ENCODE measurements at regions not wholly inside any gene's neighbourhood (a gene's known extent, or its start where the extent isn't known, plus 50 kb on each side); places are given as distances from the start of the nearest gene placed in this dataset.

DNA sequence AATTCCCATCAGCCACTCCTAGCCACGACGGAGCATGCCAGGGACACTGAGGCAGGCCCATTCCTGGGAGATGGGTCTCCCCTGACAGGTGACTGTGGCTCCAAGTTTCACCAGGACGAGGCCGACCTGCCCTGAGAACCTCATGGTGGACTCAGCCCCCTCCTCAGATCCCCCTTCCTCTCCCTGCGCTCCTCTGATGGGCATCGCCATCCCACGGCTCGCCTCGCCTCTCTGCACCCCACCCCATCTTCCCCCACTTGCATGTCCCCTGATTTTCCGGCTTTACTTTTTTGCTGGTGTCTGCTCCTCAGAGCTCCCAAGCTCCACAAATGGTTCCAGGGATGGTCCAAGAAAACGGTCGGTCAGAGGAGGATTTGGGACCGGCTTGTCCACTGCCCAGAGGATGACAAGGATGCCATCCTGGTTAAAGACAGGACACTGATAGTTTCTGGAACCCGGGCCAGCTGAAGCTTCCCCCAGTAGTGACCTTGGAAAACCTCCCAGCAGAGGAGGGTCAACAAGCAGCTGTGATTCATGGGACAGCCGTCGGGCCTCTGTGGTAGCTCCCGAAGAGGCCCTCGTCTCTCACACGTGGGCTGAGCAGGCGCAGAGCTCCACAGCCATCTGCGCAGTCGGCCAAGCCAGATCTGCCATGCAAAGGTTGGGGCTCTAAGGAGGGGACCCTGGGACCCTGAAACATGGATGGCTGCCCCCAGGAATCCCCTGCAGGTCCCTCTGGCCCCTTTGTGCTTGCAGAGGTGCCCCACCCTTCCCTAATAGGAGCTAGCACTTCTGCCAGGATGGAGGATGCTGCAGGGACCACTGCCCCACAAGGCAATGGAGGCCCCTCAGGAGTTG, 87.8 kb upstream of the SLC66A3 start:
- TF ChIP-seq EZH2phosphoT487 (IDR thresholded peaks at IDR 0.05; ENCODE audit: borderline replicate concordance), result no peak
- TF ChIP-seq, protein P1, sequence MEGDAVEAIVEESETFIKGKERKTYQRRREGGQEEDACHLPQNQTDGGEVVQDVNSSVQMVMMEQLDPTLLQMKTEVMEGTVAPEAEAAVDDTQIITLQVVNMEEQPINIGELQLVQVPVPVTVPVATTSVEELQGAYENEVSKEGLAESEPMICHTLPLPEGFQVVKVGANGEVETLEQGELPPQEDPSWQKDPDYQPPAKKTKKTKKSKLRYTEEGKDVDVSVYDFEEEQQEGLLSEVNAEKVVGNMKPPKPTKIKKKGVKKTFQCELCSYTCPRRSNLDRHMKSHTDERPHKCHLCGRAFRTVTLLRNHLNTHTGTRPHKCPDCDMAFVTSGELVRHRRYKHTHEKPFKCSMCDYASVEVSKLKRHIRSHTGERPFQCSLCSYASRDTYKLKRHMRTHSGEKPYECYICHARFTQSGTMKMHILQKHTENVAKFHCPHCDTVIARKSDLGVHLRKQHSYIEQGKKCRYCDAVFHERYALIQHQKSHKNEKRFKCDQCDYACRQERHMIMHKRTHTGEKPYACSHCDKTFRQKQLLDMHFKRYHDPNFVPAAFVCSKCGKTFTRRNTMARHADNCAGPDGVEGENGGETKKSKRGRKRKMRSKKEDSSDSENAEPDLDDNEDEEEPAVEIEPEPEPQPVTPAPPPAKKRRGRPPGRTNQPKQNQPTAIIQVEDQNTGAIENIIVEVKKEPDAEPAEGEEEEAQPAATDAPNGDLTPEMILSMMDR (conservative IDR thresholded peaks at IDR 0.05; ENCODE audit: low read length), result no peak
